NCI-H1930 (cell line): ENCODE measurements at regions not wholly inside any gene's neighbourhood (a gene's known extent, or its start where the extent isn't known, plus 50 kb on each side); places are given as distances from the start of the nearest gene placed in this dataset.

Experiments
- DNase-seq, 2 experiments: peaks; one replicate each; lab custom pipeline; 2025; lab: John Stamatoyannopoulos, UW

DNA sequence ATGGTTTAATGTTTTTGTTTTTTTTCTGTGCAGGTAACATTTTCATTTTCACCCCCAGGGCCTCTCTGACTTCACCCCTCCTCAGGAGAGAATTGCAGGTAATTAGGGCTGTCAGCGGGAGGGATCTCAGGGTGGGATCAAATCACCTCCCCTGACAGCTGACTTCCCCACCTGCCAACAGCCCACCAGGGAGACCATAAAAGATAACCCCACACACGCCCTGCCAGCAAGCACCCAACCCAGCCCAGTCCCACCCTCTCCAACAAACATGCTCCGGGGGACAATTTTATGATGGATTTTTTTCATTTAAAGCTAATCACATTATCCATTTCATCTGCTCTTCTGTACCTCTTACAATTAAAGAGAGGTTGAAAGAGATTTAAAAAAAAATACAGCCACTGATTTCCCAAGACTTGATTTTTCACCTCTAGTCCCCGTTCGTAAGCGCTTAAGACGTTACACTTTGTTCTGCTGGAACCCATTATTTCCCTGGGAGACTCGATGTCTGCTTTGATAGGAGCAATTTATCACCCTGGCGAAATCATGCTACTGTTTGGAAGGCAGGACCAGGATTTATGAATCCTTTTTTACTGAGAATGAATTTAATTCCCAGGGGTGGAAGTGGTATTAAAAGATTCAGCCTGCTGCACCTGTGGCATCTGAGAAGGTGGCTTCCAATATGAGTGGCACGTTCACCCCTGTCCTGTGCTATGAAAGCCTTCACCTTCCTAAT is 232.9 kb upstream of the ID2 start:
- DNase-seq: peak in 1 of 2 experiments; percentile 20

DNA sequence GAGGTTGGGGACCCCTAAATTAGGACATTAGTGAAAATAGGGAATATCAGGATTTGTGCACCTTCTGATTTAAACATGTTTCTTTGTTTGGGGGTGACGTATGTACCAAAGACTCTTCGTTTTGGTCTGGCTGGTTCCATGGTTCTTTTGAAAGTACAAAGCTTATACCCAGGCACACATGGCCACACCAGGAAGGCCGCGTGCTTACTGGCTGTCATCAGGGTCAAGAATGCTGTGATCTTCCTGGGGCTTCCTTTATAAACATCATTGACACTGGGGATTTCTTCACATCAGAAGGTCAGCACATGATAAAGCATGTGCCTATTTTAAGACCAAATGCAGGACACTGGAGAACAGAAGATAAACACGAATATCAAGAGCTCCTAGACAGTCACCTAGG is 230.6 kb upstream of the ID2 start:
- DNase-seq: no peak

GRCh38 chr2:8452296-8452695 is 229.6 kb upstream of the ID2 start:
- no peak for DNase-seq

DNA sequence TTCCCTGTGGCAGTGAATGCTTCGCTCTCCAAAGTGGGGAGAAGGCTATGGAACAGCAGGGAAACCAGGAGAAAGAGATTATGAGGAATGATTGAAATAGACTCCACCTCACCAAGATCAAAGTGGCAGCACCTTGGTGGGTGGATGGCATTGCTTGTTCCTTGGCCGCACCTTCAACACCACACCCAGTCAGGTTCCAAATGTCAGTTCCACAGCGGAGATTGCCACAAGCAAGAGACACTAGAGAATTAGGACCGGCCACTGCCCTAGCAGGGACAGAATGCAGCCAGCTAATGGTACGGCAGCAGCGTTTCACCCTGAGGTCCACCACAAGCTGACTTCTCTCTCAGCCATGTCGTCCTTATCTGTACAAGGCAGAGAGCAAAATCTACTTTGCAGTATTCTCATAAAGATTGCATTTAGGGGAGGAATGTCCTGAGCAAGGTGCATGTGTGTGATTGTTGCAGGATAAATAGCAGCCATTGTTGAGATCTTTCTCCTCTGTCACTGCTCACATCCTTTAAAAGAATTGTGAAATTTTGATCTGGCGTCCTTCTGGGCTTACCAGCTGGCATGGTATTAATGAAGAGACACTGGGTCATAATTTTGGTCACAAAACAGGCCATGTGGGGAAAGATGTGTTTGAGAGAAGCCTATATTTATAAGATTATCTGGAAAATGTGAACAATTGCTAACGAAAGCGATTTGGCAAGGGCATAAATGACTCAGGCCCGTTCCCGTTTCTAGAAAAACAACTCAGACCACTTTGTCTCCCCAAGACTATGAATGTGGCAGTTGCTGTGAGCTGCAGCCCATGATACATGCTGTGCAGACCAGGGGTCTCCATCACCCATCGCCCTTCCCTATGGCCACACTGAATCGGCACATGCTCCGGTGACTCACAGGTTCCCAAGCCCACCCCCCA is 228.6 kb upstream of the ID2 start:
- DNase-seq: no peak

DNA sequence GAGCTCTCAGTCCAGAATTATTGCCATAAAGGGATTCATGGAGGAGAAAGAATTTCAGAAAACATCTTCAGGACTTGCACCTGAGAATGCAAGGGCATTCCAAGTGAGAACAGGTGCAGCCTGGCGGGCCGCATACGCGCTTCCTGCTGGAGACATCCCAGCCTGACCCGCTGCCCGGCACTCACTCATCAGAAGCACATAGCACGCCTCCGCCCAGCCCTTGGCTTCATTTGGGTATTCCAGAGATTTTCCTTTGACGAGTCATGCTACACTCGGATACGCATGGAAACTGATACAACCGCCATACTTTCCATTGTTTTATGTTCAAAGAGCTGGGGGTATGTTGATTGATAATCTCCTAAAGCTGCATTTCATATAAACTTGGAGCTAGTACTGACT is 228.0 kb upstream of the ID2 start:
- DNase-seq: no peak

- no peak for DNase-seq
These were observed 227.1 kb upstream of the ID2 start for GRCh38 chr2:8454797-8455196.

DNA sequence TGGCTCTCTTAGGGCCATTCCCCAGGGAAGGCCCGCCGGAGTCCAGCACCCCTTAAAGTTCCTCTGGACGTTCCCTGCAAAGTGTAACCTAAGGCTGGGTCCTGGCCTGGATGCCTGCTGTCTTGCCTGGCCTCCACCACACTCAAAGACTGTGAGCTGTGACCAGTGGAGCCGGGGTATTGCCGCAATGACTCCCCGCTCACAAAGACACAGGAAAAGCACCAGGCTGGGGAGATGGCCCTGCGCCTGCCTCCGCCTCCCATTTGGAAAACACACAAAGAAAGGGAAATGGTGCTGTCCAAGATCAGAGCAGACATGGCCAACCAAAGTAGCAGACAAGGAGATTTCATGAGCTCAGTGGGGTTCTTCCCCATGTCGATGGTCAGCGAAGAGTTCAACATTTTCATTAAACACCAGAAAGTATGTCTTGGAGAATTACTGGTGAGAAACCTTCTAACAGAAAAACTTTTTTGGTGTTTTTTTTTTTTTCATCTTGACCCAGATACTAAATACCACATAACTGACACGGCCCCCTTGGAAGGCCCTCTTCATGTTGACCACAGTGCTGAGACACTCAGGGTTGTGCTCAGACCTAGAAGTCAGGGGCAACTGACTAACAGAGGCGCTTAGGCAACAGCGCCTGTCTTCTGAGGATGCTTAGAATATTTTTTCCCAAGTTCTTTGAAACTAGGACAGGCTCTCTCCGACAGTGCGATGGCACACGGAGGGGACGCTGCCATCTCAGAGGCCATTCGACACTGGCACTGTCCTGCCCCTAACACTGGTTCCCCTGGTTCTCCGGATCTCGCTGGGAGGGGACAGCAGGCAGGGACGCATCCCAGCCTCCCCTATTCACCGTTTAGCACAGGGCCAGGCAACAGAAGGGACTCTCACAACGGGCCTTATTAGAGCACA is 226.4 kb upstream of the ID2 start:
- no peak for DNase-seq

- no peak for DNase-seq
These were observed 225.4 kb upstream of the ID2 start for GRCh38 chr2:8456151-8457091.

DNA sequence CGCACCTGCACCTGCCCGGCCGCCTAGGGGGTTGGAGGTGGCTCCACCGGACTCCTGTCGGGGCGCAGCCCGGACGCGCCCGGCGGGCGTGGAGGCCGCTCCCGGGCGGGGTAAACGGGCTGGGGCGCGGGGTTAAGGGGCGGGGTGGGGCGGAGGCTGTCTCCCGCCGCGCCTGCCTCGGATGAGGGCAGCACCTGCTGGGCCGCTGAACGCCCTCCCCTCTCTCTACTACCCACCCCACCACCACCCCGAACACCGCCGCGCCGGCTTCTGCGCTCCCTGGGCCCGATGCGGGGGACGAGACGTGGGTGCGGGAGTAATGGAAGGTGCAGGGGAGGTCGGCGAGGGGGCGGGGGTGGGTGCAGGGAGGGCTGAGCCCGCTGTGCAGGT is 224.8 kb upstream of the ID2 start:
- no peak for DNase-seq

DNA sequence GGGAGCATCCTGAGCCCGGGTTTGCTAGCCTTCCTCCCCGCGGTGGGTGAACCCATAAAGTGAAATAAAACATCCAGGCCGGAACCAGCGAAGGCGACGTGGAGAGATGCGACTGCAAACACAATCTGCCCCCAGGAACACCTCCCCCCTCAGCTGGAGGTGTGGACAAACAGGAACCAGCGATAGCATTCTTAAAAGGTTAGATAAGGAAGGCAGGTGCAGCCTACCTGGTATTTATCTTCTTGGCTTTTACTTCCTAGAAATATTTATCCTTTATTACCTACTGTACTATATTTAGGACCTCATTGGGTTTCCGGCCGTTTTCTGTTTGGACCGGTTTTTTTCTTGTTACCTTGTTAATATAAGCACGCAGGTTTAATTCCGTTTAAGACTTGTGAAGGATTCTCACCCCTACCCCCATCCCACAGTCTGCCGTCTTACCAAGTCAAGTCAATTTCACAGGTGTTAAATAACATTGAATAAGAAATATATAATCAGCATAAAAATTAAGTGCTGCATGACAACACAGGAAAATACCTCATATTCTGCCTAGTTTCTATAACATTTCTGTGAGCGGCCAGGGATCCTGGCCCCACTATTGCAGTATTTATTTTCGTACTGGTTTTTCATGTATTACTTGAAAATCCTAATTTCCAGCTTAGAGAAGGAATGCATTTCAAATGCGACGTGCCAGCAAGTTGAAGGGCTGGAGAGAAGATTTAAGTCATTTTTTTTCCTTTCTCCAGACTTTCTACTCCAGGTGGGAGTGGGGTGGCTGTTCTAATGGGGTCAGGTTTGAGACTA is 224.0 kb upstream of the ID2 start:
- DNase-seq: no peak

- no peak for DNase-seq
These were observed 223.1 kb upstream of the ID2 start for GRCh38 chr2:8458503-8459459.

DNA sequence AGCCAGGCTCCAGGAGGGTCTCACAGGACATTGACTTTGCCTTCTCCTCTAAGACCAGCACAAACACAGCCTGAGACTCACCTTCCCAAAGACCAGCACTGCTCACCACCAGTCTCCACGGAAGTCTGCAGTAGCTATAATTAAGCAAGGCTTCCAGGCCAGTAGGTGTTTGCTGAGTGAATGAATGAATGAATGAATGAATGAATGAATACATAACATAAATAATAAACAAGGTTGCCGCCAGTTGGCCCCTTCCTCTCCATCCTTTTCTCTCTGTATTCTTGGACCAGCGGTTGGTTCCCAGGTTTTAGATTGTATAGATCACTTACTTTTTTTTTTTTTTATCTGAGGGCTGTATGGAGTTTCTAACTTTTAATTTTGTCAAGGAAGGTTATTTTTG is 222.4 kb upstream of the ID2 start:
- DNase-seq: no peak

- no peak for DNase-seq
These were observed 220.5 kb upstream of the ID2 start for GRCh38 chr2:8461341-8461740.

DNA sequence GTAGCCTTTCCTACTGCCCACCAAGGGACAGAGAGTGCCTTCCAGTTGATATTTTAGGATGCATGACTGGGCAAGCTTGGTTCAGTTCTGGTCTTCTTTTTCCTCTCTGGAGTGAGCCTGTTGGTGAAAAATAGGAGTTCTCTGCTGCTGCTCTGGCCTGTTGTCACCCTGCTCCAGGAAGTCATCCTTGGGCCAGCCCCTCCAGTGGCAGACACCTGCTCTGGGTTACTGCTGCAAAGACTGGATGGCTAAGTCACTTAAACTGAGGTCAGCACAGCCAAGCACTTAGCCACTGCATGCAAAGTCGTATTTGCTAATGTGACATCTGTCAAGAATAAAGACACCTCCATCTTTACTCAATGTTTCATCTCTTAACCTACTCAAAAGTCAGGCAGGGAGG is 219.6 kb upstream of the ID2 start:
- DNase-seq: no peak

- no peak for DNase-seq
These were observed 218.8 kb upstream of the ID2 start for GRCh38 chr2:8462899-8463648.

GRCh38 chr2:8465560-8465959 is 216.3 kb upstream of the ID2 start:
- no peak for DNase-seq

GRCh38 chr2:8469709-8470493 is 212.0 kb upstream of the ID2 start:
- DNase-seq: no peak
